Middle frontal gyrus (tissue), 1 donor: ENCODE measurements at regions not wholly inside any gene's neighbourhood (a gene's known extent, or its start where the extent isn't known, plus 50 kb on each side); places are given as distances from the start of the nearest gene placed in this dataset.
"Not testable (repeated sequence)": the region's sequence is repeated elsewhere in the genome, so short reads cannot be mapped to it uniquely, and the experiment has no call there.

Experiments used
- DNase-seq: peaks from one replicate; pipeline ENCODE4 v3.0.0-alpha.2; 2015; ENCODE audit warnings: low spot score; ENCODE audit errors: extremely low spot score

GRCh38 chr2:19654310-19655090, 247.3 kb downstream of the TTC32 start:
- no peak for DNase-seq

- DNase-seq = no peak
Measured at GRCh38 chr2:19653509-19653908, 248.3 kb downstream of the TTC32 start.

GRCh38 chr2:19652811-19653210, 249.0 kb downstream of the TTC32 start:
- DNase-seq = no peak

- DNase-seq = no peak
Measured at GRCh38 chr2:19651466-19651865, 250.3 kb downstream of the TTC32 start.

GRCh38 chr2:19649785-19650380, 251.9 kb downstream of the TTC32 start:
- DNase-seq = no peak

- no peak for DNase-seq
Measured at GRCh38 chr2:19649142-19649541, 252.6 kb downstream of the TTC32 start.

GRCh38 chr2:19648583-19648982, 253.2 kb downstream of the TTC32 start:
- DNase-seq = no peak

GRCh38 chr2:19646987-19647386, 254.8 kb downstream of the TTC32 start:
- DNase-seq = no peak

- DNase-seq = no peak
Measured at GRCh38 chr2:19644763-19645162, 257.0 kb downstream of the TTC32 start.

GRCh38 chr2:19643117-19643518, 258.7 kb downstream of the TTC32 start:
- no peak for DNase-seq

- no peak for DNase-seq
Measured at GRCh38 chr2:19642501-19642900, 259.3 kb downstream of the TTC32 start.

- DNase-seq = no peak
Measured at GRCh38 chr2:19635951-19636510, 265.8 kb downstream of the TTC32 start.

- DNase-seq = no peak
Measured at GRCh38 chr2:19632403-19632991, 269.3 kb downstream of the TTC32 start.

GRCh38 chr2:19631871-19632270, 269.9 kb downstream of the TTC32 start:
- no peak for DNase-seq

GRCh38 chr2:19630921-19631320, 270.9 kb downstream of the TTC32 start:
- DNase-seq = no peak

GRCh38 chr2:19627359-19627758, 268.9 kb upstream of the OSR1 start:
- no peak for DNase-seq

- DNase-seq = no peak
Measured at GRCh38 chr2:19623488-19623887, 265.1 kb upstream of the OSR1 start.

GRCh38 chr2:19617257-19617848, 258.9 kb upstream of the OSR1 start:
- no peak for DNase-seq

- DNase-seq = not testable (repeated sequence)
Measured at GRCh38 chr2:19615402-19615801, 257.0 kb upstream of the OSR1 start.

GRCh38 chr2:19614066-19614465, 255.6 kb upstream of the OSR1 start:
- DNase-seq = no peak

GRCh38 chr2:19611491-19612332, 253.3 kb upstream of the OSR1 start:
- no peak for DNase-seq
